ENCODE measurements at regions not wholly inside any gene's neighbourhood (a gene's known extent, or its start where the extent isn't known, plus 50 kb on each side); places are given as distances from the start of the nearest gene placed in this dataset.

DNA sequence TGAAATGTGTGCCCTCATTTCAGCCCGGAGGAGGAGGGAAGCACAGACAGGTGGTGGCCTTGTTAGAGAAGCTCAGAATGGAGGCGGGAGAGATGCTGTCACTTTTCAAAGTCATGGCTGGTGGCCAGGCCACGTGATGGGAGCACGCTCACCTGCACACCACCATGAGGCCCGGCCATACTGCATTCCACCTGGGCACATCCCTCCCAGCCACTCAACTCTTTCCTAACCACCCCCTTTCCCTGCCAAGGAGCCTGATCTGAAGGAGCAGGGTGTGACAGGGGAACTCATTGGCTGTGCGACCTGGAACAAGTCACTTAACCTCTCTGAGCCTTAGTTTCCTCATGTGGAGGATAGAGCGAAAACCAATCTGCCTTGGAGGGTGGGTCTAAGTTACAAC lies 364.5 kb downstream of the CTTN start:
- Histone ChIP-seq H3K36me3 (replicated peaks) (no peaks in the 10 kb centered on the region), H3K4me3 (ENCODE audit: low read depth, low read length) (no peak overlapping the region), H3K27me3 (replicated peaks) (no peaks in the 10 kb centered on the region), H3K27ac (no peak overlapping the region)
- TF ChIP-seq, protein P1, sequence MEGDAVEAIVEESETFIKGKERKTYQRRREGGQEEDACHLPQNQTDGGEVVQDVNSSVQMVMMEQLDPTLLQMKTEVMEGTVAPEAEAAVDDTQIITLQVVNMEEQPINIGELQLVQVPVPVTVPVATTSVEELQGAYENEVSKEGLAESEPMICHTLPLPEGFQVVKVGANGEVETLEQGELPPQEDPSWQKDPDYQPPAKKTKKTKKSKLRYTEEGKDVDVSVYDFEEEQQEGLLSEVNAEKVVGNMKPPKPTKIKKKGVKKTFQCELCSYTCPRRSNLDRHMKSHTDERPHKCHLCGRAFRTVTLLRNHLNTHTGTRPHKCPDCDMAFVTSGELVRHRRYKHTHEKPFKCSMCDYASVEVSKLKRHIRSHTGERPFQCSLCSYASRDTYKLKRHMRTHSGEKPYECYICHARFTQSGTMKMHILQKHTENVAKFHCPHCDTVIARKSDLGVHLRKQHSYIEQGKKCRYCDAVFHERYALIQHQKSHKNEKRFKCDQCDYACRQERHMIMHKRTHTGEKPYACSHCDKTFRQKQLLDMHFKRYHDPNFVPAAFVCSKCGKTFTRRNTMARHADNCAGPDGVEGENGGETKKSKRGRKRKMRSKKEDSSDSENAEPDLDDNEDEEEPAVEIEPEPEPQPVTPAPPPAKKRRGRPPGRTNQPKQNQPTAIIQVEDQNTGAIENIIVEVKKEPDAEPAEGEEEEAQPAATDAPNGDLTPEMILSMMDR (IDR thresholded peaks at IDR 0.05; ENCODE audit: low read depth, low read length, missing control alignments), result no peak
- in situ Hi-C loops (cut with HindIII; ENCODE audit: low pct_ligation_motif_present, low sequenced_read_pairs), result no loop called here
- no peak for DNase-seq

DNA sequence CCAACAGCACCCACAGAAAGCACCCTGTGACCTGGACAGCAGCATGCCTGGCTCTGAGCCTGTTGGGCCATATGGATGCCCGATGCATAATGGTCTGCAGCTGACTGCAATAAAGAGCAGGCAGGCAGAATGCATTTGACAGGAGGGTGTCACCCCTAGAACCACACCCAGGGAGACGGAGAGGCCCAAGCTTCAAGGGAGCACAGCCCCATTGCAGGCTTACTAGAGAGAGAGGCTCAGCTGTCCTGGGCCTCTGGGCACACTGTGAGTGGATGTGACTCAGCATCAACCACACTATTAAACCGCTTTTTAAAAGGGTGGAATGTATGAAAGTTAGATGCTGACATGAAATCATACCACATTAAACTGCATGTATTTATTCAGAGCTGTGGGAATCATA lies 365.3 kb downstream of the CTTN start:
- no peak for DNase-seq
- no peak overlapping the region for H3K27ac ChIP-seq
- no peaks in the 10 kb centered on the region for H3K27me3 ChIP-seq (replicated peaks)
- H3K4me3 ChIP-seq (ENCODE audit: low read depth, low read length), result no peak overlapping the region
- in situ Hi-C loops (cut with HindIII; ENCODE audit: low pct_ligation_motif_present, low sequenced_read_pairs), result no loop called here
- TF ChIP-seq, protein P1 (IDR thresholded peaks at IDR 0.05; ENCODE audit: low read depth, low read length, missing control alignments), result no peak
- no peaks in the 10 kb centered on the region for H3K36me3 ChIP-seq (replicated peaks)

DNA sequence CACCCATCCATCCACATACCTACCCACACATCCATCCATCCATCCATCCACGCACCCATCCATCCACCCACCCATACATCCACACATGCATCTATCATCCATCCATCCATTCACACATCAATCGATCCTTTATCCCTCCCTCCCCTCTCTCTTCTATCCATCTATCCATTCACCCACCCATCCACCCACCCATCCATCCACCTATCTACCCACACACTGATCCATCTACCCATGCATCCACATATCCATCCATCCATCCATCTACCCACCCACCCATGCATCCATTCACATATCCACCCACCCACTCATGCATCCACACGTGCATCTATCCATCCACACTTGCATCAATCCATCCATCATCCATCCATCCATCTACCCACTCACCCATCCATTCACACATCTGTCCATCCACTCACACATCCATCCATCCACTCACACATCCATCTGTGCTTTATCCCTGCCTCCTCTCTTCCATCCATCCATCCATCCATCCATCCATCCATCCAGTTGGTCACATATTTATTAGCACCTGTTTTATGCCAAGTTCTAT lies 366.1 kb downstream of the CTTN start:
- in situ Hi-C loops (cut with HindIII; ENCODE audit: low pct_ligation_motif_present, low sequenced_read_pairs), result no loop called here
- Histone ChIP-seq H3K27ac (no peak overlapping the region), H3K27me3 (replicated peaks) (no peaks in the 10 kb centered on the region), H3K4me3 (ENCODE audit: low read depth, low read length) (no peak overlapping the region), H3K36me3 (replicated peaks) (no peaks in the 10 kb centered on the region)
- no peak for DNase-seq
- TF ChIP-seq, protein P1 (IDR thresholded peaks at IDR 0.05; ENCODE audit: low read depth, low read length, missing control alignments), result no peak

DNA sequence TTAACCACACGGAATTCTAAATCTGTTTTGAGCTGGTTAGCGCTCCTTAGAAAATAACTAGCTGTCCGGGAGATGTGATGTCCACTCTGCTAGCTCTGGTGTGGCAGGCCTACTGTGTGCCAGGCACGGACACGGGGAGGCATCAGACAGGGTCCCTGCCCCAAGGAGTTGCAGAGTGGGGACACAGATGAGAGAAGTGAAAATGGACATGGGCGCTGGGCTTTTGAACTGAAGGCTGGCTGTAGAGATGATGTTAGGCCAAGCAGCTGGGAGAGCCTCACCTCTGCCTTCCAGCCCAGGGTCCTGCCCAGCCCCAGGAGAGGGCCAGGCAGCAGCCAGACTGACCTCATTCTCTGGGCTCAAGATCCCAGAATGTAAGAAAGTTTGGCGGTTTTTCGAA lies 368.6 kb downstream of the CTTN start:
- H3K36me3 ChIP-seq (replicated peaks), result no peaks in the 10 kb centered on the region
- no peak overlapping the region for H3K4me3 ChIP-seq (ENCODE audit: low read depth, low read length)
- H3K27me3 ChIP-seq (replicated peaks), result no peaks in the 10 kb centered on the region
- in situ Hi-C loops (cut with HindIII; ENCODE audit: low pct_ligation_motif_present, low sequenced_read_pairs), result no loop called here
- no peak for DNase-seq
- TF ChIP-seq, protein P1 (IDR thresholded peaks at IDR 0.05; ENCODE audit: low read depth, low read length, missing control alignments), result no peak
- H3K27ac ChIP-seq, result no peak overlapping the region

DNA sequence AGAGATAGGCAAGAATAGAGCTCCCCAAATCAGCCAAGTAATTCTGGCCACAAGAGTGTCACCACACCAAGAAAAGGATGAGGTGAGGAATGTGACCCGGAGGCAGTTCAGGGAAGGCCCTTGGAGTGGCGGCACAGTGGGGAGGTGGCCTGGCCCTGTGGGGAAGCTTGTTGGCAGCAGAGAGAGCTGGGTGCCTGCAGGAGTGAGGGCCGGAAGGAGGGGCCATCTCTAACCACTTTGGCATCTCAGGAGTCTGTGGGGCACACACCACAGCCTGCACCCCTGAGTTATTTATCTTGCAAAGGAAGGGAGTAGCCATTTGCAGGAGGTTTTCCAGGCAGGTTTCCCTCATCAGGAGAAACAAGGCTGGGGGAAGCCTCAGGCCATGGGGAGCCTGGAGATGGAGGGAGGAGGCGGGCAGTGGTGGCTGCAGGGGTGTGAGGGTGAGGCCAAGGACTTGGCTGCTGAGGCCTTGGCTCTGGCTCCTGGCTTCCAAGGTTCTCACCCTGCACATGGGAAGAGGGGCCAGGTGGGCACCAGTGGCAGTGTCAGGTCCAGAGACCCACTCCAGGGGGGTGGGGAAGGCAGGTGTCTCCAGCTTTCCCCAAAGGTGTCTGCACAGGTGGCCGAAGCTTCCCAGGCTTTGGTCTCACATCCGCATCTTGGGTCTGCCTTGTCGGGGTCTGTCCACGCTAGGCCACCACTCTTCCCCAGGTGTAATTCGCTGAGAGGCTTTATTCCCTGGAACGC lies 370.2 kb downstream of the CTTN start:
- in situ Hi-C loops (cut with HindIII; ENCODE audit: low pct_ligation_motif_present, low sequenced_read_pairs), result no loop called here
- H3K36me3 ChIP-seq (replicated peaks), result no peaks in the 10 kb centered on the region
- DNase-seq, result no peak
- no peaks in the 10 kb centered on the region for H3K27me3 ChIP-seq (replicated peaks)
- TF ChIP-seq, protein P1 (IDR thresholded peaks at IDR 0.05; ENCODE audit: low read depth, low read length, missing control alignments), result no peak
- no peak overlapping the region for H3K27ac ChIP-seq
- H3K4me3 ChIP-seq (ENCODE audit: low read depth, low read length), result no peak overlapping the region

DNA sequence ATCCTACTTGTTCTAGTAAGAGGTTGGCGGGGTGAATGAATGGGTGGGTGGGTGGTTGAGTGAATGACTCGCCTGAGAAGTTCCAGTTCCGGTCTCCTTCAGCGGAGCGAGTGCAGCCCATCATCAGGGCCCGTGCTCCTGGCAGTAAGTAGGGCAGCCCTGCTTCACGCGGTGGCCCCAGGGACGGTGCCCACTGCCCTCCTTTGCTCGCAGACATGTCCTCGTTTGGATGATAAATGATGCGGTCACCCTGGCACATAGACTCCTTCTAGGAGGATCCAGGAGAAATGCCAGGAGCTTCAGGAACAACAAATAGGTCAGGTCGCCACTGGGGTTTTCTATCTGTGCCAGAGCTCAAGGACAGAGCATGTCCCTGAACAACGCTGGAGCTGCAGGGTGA lies 370.8 kb downstream of the CTTN start:
- TF ChIP-seq, protein P1 (IDR thresholded peaks at IDR 0.05; ENCODE audit: low read depth, low read length, missing control alignments), result no peak
- Histone ChIP-seq H3K27ac (no peak overlapping the region), H3K36me3 (replicated peaks) (no peaks in the 10 kb centered on the region), H3K27me3 (replicated peaks) (no peaks in the 10 kb centered on the region), H3K4me3 (ENCODE audit: low read depth, low read length) (no peak overlapping the region)
- DNase-seq, result no peak
- in situ Hi-C loops (cut with HindIII; ENCODE audit: low pct_ligation_motif_present, low sequenced_read_pairs), result no loop called here
